ENCODE measurements at regions not wholly inside any gene's neighbourhood (a gene's known extent, or its start where the extent isn't known, plus 50 kb on each side); places are given as distances from the start of the nearest gene placed in this dataset.

GRCh38 chr6:43843669-43844171 lies 73.7 kb downstream of the VEGFA start:
- TF ChIP-seq, protein P1, sequence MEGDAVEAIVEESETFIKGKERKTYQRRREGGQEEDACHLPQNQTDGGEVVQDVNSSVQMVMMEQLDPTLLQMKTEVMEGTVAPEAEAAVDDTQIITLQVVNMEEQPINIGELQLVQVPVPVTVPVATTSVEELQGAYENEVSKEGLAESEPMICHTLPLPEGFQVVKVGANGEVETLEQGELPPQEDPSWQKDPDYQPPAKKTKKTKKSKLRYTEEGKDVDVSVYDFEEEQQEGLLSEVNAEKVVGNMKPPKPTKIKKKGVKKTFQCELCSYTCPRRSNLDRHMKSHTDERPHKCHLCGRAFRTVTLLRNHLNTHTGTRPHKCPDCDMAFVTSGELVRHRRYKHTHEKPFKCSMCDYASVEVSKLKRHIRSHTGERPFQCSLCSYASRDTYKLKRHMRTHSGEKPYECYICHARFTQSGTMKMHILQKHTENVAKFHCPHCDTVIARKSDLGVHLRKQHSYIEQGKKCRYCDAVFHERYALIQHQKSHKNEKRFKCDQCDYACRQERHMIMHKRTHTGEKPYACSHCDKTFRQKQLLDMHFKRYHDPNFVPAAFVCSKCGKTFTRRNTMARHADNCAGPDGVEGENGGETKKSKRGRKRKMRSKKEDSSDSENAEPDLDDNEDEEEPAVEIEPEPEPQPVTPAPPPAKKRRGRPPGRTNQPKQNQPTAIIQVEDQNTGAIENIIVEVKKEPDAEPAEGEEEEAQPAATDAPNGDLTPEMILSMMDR (conservative IDR thresholded peaks at IDR 0.05; ENCODE audit: low read length) = no peak
- no peak for TF ChIP-seq EZH2phosphoT487 (IDR thresholded peaks at IDR 0.05; ENCODE audit: borderline replicate concordance)
